Smooth muscle cell (in vitro differentiated cells): ENCODE measurements at regions not wholly inside any gene's neighbourhood (a gene's known extent, or its start where the extent isn't known, plus 50 kb on each side); places are given as distances from the start of the nearest gene placed in this dataset.

ENCODE experiments used
- DNase-seq: peaks from one replicate; lab custom pipeline; 2025; ENCODE audit not compliant: unreplicated experiment; lab: John Stamatoyannopoulos, UW
- H2AFZ ChIP-seq: fragments of 200-600 bp; sonication (generic); 2 replicates; pipeline ENCODE4 v1.6.0; 2016; ENCODE audit warnings: antibody characterized with exemption, low read depth, mild to moderate bottlenecking
- H3F3A ChIP-seq: fragments of 200-600 bp; sonication (generic); 2 replicates; pipeline ENCODE4 v1.6.0; 2017; ENCODE audit warnings: antibody characterized with exemption, low read depth
- H3K27ac ChIP-seq: fragments of 200-600 bp; sonication (generic); 2 replicates; pipeline ENCODE4 v1.5.1; 2016; ENCODE audit warnings: low read depth, mild to moderate bottlenecking
- H3K27me3 ChIP-seq: fragments of 200-600 bp; sonication (generic); 2 replicates; pipeline ENCODE4 v1.6.1; 2016; ENCODE audit warnings: low read depth, mild to moderate bottlenecking
- H3K36me3 ChIP-seq: fragments of 200-600 bp; sonication (generic); 2 replicates; pipeline ENCODE4 v1.5.1; 2016; ENCODE audit warnings: low read depth
- H3K4me1 ChIP-seq: fragments of 200-600 bp; sonication (generic); 2 replicates; pipeline ENCODE4 v1.5.1; 2016; ENCODE audit warnings: low read depth
- H3K4me2 ChIP-seq: fragments of 200-600 bp; sonication (generic); 2 replicates; pipeline ENCODE4 v1.6.0; 2016; ENCODE audit warnings: mild to moderate bottlenecking
- H3K4me3 ChIP-seq: fragments of 200-600 bp; sonication (generic); 2 replicates; pipeline ENCODE4 v1.5.1; 2016; ENCODE audit warnings: mild to moderate bottlenecking
- H3K79me2 ChIP-seq: fragments of 200-600 bp; sonication (generic); 2 replicates; pipeline ENCODE4 v1.6.0; 2016; ENCODE audit warnings: low read depth, mild to moderate bottlenecking
- H3K9ac ChIP-seq: fragments of 200-600 bp; sonication (generic); 2 replicates; pipeline ENCODE4 v1.6.0; 2016; ENCODE audit warnings: low read depth
- H3K9me3 ChIP-seq: fragments of 200-600 bp; sonication (generic); replicated peaks from 2 replicates; pipeline ENCODE4 v1.5.1; 2016; ENCODE audit warnings: low read depth
- H4K20me1 ChIP-seq: fragments of 200-600 bp; sonication (generic); 2 replicates; pipeline ENCODE4 v1.6.0; 2016; ENCODE audit warnings: low read depth
- WGBS: methylation state at CpG from one replicate; pipeline ENCODE4 v1.1.7; 2016; ENCODE audit warnings: low lambda C conversion rate; 5-methylcytosine and 5-hydroxymethylcytosine counted together
- TF ChIP-seq, protein P1 (sequence below): fragments of 200-600 bp; sonication (generic); IDR thresholded peaks from 2 replicates; pipeline ENCODE4 v1.5.1; 2017; ENCODE audit warnings: borderline replicate concordance, mild to moderate bottlenecking, antibody characterized with exemption; ENCODE audit not compliant: insufficient read depth, poor library complexity, severe bottlenecking

DNA sequence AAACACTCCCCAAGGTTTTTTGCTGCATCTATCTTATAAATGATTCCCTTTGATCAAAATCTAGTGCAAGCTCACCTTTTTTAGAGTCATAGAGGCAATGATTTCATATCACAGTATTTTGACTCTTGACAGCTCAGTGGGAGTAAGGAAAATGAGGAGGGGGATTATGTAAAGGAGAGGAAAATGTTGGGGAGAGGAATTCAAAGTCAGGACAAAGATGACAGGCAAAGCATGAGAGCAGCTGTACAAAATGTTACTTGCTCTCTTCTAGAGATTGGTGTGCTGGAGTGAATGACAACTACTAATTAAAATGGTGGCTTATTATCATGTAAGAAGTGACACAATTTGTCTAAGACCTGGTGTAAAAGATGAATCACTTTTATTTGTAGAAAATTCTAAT, 644.6 kb upstream of the CHORDC1 start:
- TF ChIP-seq, protein P1, sequence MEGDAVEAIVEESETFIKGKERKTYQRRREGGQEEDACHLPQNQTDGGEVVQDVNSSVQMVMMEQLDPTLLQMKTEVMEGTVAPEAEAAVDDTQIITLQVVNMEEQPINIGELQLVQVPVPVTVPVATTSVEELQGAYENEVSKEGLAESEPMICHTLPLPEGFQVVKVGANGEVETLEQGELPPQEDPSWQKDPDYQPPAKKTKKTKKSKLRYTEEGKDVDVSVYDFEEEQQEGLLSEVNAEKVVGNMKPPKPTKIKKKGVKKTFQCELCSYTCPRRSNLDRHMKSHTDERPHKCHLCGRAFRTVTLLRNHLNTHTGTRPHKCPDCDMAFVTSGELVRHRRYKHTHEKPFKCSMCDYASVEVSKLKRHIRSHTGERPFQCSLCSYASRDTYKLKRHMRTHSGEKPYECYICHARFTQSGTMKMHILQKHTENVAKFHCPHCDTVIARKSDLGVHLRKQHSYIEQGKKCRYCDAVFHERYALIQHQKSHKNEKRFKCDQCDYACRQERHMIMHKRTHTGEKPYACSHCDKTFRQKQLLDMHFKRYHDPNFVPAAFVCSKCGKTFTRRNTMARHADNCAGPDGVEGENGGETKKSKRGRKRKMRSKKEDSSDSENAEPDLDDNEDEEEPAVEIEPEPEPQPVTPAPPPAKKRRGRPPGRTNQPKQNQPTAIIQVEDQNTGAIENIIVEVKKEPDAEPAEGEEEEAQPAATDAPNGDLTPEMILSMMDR: no peak
- no peak overlapping the region for H3K4me3 ChIP-seq
- DNase-seq: no peak

DNA sequence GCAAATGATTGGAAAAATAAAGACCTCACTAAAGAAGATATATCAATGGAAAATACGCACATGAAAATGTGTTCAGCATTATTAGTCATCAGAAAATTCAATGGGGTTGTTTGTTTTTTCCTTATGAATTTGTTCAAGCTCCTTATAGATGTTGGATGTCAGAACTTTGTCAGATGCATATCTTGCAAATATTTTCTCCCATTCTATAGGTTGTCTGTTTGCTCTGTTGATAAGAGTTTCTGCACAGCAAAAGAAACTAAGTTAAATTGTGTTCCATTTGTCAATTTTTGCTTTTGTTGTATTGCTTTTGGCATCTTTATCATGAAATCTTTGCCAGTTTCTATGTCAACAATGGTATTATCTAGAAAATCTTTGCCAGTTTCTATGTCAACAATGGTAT, 633.9 kb upstream of the CHORDC1 start:
- H3K27me3 ChIP-seq: no peaks in the 10 kb centered on the region
- H3K4me1 ChIP-seq: no peaks in the 10 kb centered on the region
- H3K4me3 ChIP-seq: no peak overlapping the region
- TF ChIP-seq, protein P1: no peak
- H3K9ac ChIP-seq: no peak overlapping the region
- no peak overlapping the region for H3K4me2 ChIP-seq
- no peaks in the 10 kb centered on the region for H3K79me2 ChIP-seq
- H4K20me1 ChIP-seq: no peaks in the 10 kb centered on the region
- DNase-seq: no peak
- WGBS: 92% methylated on average over 1 of the region's 1 CpG
- no peaks in the 10 kb centered on the region for H3K36me3 ChIP-seq
- no peaks in the 10 kb centered on the region for H3F3A ChIP-seq
- H3K27ac ChIP-seq: no peak overlapping the region
- no peak overlapping the region for H2AFZ ChIP-seq
- H3K9me3 ChIP-seq: no peaks in the 10 kb centered on the region

More for the DNA sequence above, 644.6 kb upstream of the CHORDC1 start:
- Histone ChIP-seq H3K4me1 (no peaks in the 10 kb centered on the region), H3K27me3 (no peaks in the 10 kb centered on the region), H3K27ac (no peak overlapping the region), H3K79me2 (no peaks in the 10 kb centered on the region), H2AFZ (no peak overlapping the region), H4K20me1 (no peaks in the 10 kb centered on the region), H3F3A (no peaks in the 10 kb centered on the region), H3K4me2 (no peak overlapping the region), H3K9me3 (no peaks in the 10 kb centered on the region), H3K36me3 (no peaks in the 10 kb centered on the region), H3K9ac (no peak overlapping the region)

DNA sequence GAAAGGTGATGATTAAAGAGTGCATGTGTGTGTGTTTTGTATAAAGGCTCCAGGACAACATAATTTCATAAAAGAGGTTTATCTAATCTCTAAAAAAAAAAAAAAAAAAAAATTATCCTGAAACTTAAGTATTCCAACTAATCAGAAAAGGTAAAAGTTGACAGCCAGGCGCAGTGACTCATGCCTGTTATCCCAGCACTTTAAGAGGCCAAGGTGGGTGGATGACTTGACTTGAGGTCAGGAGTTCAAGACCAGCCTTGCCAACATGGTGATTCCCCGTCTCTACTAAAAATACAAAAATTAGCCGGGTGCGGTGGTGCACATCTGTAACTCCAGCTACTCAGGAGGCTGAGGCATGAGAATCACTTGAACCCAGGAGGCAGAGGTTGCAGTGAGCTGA, 632.7 kb upstream of the CHORDC1 start:
- Histone ChIP-seq H2AFZ (no peak overlapping the region), H4K20me1 (no peaks in the 10 kb centered on the region), H3F3A (no peaks in the 10 kb centered on the region), H3K4me3 (no peak overlapping the region), H3K4me1 (no peaks in the 10 kb centered on the region), H3K36me3 (no peaks in the 10 kb centered on the region), H3K9ac (no peak overlapping the region), H3K27ac (no peak overlapping the region), H3K79me2 (no peaks in the 10 kb centered on the region), H3K27me3 (no peaks in the 10 kb centered on the region), H3K4me2 (no peak overlapping the region), H3K9me3 (no peaks in the 10 kb centered on the region)
- TF ChIP-seq, protein P1: no peak
- DNase-seq: no peak
- WGBS: 95% methylated on average over 4 of the region's 4 CpGs

DNA sequence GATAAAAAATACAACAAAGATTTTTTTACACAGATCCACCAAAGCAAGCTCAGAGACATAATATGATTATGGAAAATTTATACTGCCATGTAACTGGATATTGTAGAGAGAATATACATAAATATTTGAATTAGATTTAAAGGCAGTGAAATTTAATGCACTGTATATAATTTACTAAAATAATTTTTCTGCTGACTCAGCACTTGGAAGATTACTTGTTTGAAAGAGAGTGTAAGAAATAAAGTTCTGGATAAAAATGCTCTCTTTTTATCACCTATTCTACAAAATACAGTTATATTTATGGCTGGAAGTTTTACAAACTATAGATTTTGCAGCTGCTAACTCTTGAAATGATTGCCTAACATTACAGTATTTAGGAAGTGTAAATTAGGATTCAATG, 628.3 kb upstream of the CHORDC1 start:
- H3K4me3 ChIP-seq: no peak overlapping the region
- no peaks in the 10 kb centered on the region for H3F3A ChIP-seq
- no peak overlapping the region for H3K9ac ChIP-seq
- H3K9me3 ChIP-seq: no peaks in the 10 kb centered on the region
- no peak overlapping the region for H2AFZ ChIP-seq
- H3K27me3 ChIP-seq: no peaks in the 10 kb centered on the region
- H3K36me3 ChIP-seq: no peaks in the 10 kb centered on the region
- H4K20me1 ChIP-seq: no peaks in the 10 kb centered on the region
- no peak overlapping the region for H3K4me2 ChIP-seq
- no peaks in the 10 kb centered on the region for H3K79me2 ChIP-seq
- TF ChIP-seq, protein P1: no peak
- no peak for DNase-seq
- H3K4me1 ChIP-seq: no peaks in the 10 kb centered on the region
- no peak overlapping the region for H3K27ac ChIP-seq
